HG02970 (cell line): ENCODE measurements at regions not wholly inside any gene's neighbourhood (a gene's known extent, or its start where the extent isn't known, plus 50 kb on each side); places are given as distances from the start of the nearest gene placed in this dataset.
"Not testable (repeated sequence)": the region's sequence is repeated elsewhere in the genome, so short reads cannot be mapped to it uniquely, and the experiment has no call there.

ENCODE experiments used
- ATAC-seq: cut with Tn5 transposase; IDR thresholded peaks from one replicate; pipeline ENCODE4 v1.9.1; 2021; ENCODE audit warnings: mild to moderate bottlenecking, moderate library complexity, moderate number of reproducible peaks; ENCODE audit not compliant: unreplicated experiment, low FRiP score

DNA sequence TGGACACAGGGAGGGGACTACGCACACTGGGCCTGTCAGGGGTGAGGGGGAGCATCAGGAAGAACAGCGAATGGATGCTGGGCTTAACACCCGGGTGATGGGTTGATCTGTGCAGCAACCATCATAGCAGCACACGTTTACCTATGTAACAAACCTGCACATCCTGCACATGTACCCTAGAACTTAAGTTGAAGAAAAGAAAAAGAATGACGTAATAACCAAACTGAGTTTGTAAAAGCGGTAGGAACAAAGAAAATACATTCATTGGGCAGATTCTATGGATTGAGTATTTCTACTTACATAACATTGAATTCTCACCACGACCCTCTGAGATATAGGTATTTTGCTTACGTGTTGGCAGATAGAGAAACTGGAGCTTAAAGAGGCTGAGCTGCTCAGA, 468.4 kb downstream of the TTLL7 start:
- ATAC-seq, result no peak

DNA sequence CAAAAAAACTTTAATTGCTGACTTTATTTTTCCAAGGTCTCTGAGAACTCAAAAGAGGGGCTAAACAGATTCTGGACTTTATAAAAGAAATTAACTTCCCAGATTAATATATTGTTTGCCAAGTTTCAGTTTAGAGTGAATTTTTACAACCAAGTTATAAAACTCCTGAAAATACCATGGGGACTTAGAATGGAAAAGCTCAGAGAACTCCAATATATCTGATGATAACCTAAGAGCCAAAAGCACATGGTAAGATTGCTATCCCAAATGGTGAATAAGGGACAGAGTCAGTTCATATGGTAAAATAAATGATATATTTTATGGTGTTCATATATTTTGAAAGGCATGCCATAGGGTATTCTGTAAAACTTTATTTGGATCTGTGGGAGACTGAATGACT, 470.9 kb downstream of the TTLL7 start:
- ATAC-seq, result no peak

DNA sequence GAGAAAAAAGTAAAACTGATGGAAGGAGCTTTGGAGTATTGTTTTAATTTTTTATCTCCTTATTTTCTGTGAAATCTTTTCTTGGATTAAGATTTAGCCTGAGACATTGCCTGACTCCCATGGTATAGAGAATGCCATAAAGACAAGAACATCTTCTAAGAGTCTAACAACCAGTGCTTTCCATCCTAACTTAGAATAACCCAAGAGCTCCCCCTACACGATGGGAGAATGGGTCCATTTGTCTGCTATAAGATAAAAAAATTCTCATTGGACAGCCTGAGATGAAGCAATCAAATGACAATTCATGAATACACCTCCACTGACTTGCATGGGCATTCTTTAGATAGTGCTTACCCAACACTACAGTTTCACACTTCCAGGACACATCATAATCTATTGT, 478.1 kb downstream of the TTLL7 start:
- ATAC-seq, result no peak

DNA sequence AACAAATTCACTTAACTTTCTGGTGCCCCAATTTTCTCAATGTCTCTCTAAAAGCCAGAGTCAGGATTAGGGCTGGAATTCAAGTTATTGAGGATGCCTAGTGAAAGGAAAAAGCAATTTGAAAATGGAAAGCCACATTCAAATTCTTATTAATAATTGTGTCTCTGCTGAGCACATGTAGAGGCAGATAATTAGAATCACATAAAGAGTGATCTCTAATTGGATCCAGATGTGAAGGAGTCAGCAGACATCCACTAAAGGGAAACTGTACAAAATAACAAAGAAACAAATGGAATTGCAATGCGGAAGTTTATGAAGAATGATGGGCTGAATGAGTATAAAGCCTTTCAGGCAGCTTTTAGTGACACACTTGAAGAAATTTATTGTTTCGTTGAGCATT, 482.6 kb downstream of the TTLL7 start:
- ATAC-seq, result no peak

DNA sequence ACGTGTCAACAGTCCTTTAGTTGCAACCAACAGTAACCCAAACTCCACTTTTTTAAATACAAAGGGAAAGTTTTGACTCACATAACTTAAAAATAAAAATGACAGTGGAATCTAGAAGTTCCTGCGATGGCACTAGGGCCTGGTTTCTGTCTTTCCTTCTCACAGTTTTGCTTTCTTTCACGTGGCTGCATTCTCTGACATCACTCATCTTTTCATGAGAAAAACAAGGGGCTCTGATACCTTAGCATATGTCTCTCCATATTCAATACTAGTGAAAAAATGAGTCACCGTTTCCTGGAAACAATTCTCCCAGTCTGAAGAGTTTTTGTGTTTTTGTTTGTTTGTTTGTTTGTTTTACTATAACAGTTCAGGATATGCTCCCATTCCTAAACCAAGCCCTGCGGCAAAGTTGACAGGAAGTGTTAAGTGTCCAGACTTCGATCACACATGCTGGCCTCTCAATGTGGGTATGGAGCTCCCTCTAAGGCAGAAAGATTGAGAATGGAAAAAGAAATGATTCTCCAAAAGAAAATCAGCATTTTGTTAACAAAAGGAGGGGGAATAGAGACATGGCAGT, 483.3 kb downstream of the TTLL7 start:
- ATAC-seq, result no peak

DNA sequence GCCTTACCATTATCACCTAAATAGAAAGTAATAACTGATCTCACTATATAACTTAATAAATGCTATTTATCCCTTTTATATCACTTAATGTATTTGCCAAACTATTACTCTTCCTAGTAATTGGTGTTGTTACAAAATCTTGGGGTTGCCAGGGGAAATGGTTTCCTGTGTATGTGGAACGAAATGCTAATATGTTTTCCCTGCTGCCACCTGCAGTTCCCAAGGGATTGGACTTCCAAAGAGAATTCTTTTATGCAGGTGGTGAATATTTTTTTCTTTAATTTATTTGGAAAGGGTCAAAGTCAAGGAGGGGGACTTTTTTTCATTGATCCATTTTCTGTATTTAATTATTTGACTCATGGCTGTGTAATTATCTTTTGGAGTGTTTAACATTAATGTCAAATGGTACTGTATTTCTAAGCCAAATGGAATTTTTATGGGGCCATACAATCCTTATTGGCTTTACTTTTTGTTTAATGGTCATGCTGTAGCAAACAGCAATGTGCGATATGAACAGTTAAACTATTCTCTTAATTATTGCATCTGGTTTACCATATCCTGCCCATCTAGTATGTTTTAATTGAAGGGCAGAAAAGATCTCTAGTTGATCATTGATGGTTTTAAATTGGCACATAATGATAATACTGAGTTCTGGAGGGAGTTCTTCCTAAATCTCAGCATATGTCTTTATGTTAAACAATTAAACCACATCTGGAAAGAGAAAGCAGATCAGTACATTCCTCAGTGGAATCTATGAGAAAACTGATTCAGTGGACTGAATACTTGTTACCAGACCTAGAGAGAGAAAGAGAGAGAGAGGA, 486.3 kb downstream of the TTLL7 start:
- ATAC-seq, result no peak

DNA sequence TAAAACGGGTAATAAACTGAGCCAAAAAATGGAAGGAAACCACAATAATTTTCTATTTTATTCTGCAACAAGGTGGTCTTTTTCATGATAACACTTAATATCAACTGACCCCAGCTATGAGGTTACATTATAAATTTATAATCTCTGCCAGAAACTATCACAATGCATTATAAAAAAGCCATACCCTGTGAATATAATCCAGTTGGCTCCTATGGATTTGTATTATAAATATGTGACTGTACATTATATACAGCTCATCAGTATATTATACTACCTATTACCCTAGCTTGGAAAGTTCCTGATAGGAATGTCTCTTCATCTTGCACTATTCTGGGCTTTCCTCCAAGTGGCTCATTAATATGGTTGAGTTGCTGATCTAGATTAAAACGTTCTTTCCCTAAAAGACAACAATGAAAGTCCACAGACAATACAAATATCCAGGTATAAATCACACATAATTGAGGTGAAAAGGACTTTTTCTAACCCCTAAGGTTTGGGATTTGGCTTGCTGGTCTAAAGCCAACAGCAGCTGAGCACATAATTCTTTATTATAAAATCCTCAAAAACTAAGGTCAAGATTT, 487.7 kb downstream of the TTLL7 start:
- no peak for ATAC-seq

DNA sequence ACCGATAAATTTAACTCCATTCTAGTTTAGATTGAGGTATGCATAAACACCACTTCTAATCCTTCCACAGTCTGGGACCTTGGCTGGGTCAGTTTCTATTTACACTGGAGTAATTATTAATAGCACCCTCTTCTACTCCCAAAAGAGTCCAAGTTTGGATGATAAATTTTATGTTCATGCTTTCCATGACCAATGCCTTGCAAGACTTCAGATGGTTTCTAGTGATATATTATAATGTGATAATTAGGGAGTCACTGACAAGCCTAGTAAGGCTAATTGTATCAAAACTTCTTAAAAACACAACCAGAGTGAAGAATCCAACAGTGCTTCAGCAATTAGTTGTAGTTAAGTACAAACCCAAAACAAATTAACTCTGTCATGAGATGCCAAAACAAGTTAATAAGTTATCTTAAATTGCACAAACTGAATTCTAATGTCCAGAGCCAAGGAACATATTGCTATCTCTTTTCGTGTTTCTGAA, 489.6 kb downstream of the TTLL7 start:
- no peak for ATAC-seq

DNA sequence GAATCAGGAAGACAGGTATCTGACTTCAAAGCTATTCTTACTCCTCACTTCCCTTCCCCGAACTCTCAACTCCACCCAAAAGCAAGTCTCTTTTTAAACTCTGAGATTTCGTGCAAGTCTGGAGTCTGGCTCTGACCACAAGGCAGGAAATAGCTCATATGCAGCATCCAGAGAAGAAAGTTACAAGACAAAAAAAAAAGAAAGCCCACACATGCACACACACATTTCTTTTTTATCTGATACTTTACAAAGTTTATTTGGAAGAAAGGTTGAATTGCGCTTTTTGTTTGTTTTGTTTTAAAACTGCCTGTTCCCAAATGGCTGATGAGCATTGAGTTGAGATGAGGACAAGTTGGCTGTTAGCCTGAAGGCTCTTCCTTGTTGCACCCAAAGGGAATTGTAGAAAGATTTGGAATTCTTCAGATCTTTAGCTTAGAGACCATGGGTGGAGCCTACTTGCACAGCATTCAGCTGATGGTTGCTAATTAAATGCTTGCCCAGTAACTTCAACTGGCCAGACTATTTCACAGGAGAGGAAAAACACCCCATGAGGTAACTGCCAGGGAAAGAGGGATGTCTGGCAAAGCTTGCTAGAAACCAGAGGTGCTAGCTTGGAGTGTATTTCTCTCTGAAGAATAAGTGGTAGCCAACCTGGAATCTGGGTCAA, 490.3 kb downstream of the TTLL7 start:
- peak; percentile 91 for ATAC-seq

DNA sequence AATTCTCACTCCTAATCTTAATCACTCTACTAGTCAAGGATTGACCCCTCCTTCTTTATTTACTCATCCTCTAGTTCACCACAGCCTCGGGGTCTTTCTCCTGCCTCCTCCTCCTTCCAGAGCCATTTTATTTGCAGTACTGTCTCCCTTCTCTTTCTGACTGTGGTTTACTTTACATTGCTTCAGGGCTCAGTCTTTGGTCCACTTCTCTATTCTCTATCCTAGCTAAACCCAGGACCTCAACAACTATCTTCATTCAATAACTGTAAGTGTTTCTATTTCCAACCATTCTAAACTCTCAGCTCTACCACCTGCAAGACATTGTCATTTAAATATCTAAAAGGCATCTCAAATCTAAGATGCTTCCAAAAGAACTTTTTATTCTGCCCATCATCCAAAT, 493.8 kb downstream of the TTLL7 start:
- no peak for ATAC-seq

DNA sequence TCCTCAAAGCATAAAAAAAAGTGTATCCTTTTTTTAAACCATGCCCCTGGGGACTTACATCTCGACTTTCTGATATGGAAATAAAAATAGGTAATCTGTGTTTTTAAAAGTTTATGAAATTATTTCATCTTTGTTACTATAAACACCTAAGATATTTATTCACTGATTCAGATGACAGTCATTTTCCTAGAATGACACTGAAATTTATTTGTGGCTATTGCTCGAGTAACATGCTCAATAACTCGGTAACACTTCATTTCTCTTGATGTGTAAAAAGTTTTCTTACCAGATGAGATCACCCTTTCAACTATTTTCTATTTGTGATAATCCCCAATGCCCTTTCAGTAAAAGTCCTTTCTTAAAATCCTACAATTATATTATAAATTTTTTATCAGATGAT, 495.8 kb downstream of the TTLL7 start:
- ATAC-seq, result no peak

DNA sequence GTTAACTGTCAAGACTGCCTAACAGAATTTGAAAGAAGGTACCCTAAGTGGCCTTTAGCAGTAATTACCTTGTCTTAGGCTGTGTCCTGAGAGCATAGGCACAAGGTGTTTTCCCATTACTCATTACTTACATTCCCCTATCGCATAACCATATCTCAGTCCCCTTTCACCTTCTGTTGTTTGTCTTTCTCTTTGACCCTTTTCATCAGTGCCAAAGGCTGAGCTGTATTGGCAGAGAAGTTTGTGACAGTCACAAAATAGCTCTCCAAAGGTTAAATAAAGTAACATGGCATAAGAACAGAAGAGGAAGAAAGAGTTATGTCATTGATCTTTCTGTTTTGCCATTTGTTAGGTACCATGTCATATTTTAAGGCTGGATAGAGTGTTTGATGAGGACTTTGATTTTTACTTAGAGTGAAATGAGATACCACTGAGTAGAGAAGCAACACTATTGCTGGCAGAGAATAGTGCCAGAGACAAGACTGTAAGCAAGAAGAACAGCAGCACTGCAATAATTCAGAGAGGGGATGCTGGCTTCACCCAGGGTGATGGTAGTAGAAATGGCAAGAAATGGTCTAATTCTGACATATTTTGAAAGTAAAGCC, 497.8 kb downstream of the TTLL7 start:
- ATAC-seq, result peak; percentile 92

DNA sequence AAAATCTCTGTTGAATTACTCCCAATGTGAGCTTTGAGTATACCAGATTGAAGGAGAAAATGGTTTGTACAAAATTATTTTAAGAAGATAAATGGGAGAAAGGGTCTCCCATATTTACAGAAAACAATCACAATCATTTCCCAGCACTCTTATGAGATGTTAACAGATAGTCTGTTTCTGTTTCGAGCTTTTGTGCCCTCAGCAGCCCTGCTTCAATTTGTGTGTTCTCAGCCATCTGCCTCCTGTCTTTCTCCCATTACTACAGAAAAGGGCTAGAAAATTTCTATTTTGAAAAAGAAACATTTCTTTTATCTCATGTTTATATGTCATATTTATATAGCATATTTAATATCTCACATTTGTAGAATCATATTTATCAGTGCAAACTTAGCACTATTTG, 498.4 kb downstream of the TTLL7 start:
- ATAC-seq, result no peak

DNA sequence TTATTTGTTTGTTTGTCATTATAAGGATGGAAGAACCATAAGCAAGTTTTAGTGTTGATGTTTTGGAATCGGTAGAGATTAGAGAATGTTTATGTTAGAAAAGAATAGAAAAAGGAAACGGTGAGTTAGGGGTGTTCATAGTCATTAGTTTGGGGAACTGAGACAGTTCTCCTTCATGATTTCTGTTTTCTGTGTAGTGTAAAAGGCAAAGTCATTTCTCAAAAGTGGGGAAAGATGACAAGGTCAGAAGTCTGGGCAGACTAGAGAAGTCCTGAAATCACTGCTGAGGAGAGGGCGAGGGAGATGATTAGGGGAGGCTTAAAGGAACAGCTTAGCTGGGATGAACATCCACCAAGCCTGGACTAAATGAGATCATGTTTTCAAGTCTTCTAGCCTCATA, 498.9 kb downstream of the TTLL7 start:
- peak; percentile 35 for ATAC-seq

DNA sequence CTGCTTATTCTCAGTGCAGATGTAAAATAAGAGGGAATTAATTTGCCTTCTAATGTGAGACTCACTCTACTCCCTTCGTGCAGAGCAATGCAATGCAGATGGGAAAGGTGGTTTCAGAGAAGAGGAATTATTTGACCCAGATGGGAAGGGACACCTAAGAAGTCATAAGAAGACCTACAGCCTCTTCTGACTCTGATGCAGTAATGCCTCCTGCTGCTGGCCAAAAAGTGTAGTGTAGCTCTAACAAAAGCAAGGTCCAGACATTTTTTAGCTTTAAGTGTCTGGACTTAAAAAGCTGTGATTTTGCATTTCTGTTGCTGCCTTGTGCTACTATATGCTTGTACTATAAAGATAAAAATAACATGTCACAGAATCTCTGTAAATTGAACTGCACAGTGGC, 501.4 kb downstream of the TTLL7 start:
- no peak for ATAC-seq

DNA sequence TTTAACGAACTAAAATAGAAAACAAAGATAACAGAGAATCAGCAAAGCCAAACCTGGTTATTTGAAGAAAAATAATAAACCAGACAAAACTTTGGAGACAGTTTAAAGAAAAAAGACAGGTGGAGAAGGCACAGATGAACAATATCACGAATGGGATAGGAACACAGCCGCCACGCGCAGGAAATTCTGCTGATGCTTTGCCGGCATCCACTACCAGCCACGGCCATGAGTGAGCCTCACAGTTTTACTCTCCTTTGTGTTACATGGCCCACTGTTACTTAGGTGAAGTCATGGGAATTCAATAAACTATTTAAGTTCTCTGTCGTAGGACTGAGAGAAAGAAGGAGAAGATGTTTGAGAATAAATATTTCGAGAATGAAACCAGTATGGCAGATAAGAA, 503.4 kb downstream of the TTLL7 start:
- ATAC-seq, result no peak

DNA sequence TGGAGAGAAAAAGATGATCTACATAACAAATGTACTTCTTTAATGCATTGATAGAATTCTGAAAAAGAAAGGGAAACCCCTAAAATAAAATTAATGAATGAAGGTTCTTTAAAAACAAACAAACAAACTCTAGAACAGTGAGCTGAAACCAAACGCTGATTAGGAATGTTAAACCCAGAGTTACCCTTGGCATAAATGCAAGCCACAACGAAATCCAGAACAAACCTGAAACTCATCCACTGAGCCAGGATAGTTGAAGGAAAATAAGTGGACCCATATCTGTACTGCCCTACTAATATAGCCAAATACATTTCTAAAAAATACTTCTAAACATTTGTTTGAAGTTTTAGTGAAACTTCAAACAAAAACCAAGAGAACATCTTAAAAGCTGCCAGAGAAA, 505.3 kb downstream of the TTLL7 start:
- no peak for ATAC-seq

DNA sequence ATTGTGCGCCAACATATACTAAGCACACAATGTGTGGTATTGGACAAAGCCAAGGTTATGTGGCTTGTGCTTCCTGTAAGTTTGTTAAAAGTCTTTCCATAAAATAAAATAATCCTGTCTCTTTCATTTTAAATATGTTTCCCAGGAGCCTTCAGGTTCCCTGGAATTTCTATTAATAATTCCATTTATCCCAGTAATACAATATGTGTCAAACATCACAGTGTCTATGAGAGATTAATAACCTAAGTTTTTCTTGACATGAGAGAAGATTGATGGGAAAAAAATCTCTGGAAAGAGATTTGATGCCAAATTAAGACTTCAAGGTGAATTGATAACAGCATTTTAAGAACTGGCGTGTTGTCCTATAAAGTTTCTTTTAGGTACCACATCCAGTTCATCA, 507.0 kb downstream of the TTLL7 start:
- no peak for ATAC-seq

DNA sequence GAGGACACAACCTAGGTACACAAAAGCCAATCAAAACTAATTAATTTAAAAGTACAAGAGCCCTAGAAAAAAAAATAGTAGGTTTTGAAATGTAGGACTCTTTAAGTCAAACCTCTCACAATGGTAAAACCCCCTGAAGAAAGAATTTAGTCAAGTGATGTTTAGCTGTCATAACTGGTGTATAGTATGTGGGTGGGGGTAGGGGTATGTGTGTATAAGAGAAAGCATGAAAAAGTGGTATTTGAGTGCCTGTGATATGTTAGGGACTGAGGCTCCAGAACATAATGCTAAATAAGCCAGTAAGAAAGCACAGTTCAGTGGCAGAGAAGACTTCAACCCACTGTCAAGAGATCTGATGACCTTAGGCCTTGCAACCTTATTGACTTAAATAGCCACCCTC, 507.9 kb downstream of the TTLL7 start:
- no peak for ATAC-seq

DNA sequence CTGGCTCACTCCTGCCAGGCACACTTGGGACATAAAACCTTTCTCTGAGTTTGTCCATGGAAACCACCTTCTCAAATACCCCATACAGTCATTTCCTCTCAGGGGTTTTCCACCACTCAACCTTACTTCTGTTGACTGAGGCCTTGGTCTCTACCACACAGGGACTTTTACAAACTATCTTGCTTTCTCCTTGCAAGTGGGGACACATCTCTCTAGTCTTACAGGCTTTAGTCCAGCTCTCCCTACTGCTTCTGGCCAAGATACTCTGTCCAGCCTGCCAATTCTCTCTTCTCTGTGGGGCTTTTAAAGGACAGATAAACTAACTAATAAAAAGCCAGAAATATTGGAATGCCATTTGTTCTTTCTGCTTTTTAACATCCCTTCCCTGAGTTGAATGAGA, 510.8 kb downstream of the TTLL7 start:
- ATAC-seq, result peak; percentile 86

DNA sequence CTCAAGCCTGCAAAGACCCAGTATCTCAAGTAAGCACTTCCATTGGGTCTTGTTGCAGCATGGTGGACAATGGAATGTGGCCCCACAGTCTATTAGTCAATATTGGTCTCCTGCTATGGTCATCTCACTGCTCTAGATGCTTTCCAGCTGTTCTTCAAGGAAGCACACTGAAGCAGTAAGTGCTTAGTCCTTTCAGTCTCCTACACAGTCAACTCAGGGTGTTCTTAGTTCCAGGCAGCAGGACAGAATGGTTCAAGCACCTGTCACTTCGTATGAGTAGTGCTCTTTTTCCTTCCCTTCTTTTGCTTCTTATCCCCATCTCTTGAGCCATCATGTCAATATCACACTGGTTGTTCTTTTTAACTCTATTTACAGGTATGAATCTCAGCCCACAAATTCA, 511.5 kb downstream of the TTLL7 start:
- not testable (repeated sequence) for ATAC-seq
